ENCODE measurements at regions not wholly inside any gene's neighbourhood (a gene's known extent, or its start where the extent isn't known, plus 50 kb on each side); places are given as distances from the start of the nearest gene placed in this dataset.

- H3K79me2 ChIP-seq (ENCODE audit: insufficient read depth, low read length): no peaks in the 10 kb centered on the region
- DNase-seq: no peak
- H3K27me3 ChIP-seq (ENCODE audit: control insufficient read depth in 2 of 2, insufficient read depth in 2 of 2, low read length in 2 of 2): no peaks in the 10 kb centered on the region
- Mint-ChIP-seq H3K4me1 (no peaks in the 10 kb centered on the region), H3K27ac (no peak overlapping the region), H3K9me3 (peaks cover 0 to 7% (median 0%) of the 10 kb centered on the region in 7 donors), H3K4me3 (no peak overlapping the region), H3K27me3 (ENCODE audit: low read depth in 3 of 3) (no peaks in the 10 kb centered on the region), H3K36me3 (no peaks in the 10 kb centered on the region)
- peaks cover 0 to 12% of the 10 kb centered on the region in 2 donors for H3K9me3 ChIP-seq (replicated peaks in 1 of 2; ENCODE audit: control insufficient read depth in 1 of 2, insufficient read depth in 1 of 2, low read length in 2 of 2)
- H3K4me2 ChIP-seq (replicated peaks; ENCODE audit: extremely low read depth, low read length, poor library complexity, severe bottlenecking): no peak overlapping the region
- no peak overlapping the region for H3K9ac ChIP-seq (ENCODE audit: insufficient read depth, low read length, poor library complexity, severe bottlenecking)
- 100% methylated on average over 1 of the region's 5 CpGs for WGBS (ENCODE audit: insufficient coverage)
- intact Hi-C loops (cut with micrococcal nuclease): no loop called here
- no peaks in the 10 kb centered on the region for H3K4me1 ChIP-seq (ENCODE audit: control insufficient read depth in 1 of 2, insufficient read depth in 2 of 2, low read length in 2 of 2)
- H2AFZ ChIP-seq (ENCODE audit: insufficient read depth, low read depth, low read length, poor library complexity, severe bottlenecking): no peak overlapping the region
- H3K4me3 ChIP-seq (replicated peaks in 1 of 3; ENCODE audit: low read depth in 2 of 3, low read length in 3 of 3): no peak overlapping the region
- no peaks in the 10 kb centered on the region for H4K20me1 ChIP-seq (ENCODE audit: insufficient read depth, low read length)
- no peaks in the 10 kb centered on the region for H3K36me3 ChIP-seq (replicated peaks in 1 of 2; ENCODE audit: control insufficient read depth in 1 of 2, insufficient read depth in 2 of 2, low read length in 2 of 2)
- no peak overlapping the region for H3K27ac ChIP-seq (ENCODE audit: low read depth in 1 of 2, low read length in 2 of 2)
- TF ChIP-seq, protein P1, sequence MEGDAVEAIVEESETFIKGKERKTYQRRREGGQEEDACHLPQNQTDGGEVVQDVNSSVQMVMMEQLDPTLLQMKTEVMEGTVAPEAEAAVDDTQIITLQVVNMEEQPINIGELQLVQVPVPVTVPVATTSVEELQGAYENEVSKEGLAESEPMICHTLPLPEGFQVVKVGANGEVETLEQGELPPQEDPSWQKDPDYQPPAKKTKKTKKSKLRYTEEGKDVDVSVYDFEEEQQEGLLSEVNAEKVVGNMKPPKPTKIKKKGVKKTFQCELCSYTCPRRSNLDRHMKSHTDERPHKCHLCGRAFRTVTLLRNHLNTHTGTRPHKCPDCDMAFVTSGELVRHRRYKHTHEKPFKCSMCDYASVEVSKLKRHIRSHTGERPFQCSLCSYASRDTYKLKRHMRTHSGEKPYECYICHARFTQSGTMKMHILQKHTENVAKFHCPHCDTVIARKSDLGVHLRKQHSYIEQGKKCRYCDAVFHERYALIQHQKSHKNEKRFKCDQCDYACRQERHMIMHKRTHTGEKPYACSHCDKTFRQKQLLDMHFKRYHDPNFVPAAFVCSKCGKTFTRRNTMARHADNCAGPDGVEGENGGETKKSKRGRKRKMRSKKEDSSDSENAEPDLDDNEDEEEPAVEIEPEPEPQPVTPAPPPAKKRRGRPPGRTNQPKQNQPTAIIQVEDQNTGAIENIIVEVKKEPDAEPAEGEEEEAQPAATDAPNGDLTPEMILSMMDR (IDR thresholded peaks at IDR 0.05): no peak
Measured at GRCh38 chr3:163019260-163019659, 1522.7 kb downstream of the OTOL1 start.

- Histone ChIP-seq H3K27me3 (ENCODE audit: control insufficient read depth in 2 of 2, insufficient read depth in 2 of 2, low read length in 2 of 2) (no peaks in the 10 kb centered on the region), H3K36me3 (replicated peaks in 1 of 2; ENCODE audit: control insufficient read depth in 1 of 2, insufficient read depth in 2 of 2, low read length in 2 of 2) (no peaks in the 10 kb centered on the region), H3K79me2 (ENCODE audit: insufficient read depth, low read length) (no peaks in the 10 kb centered on the region), H3K9me3 (replicated peaks in 1 of 2; ENCODE audit: control insufficient read depth in 1 of 2, insufficient read depth in 1 of 2, low read length in 2 of 2) (no peaks in the 10 kb centered on the region), H4K20me1 (ENCODE audit: insufficient read depth, low read length) (no peaks in the 10 kb centered on the region), H3K27ac (ENCODE audit: low read depth in 1 of 2, low read length in 2 of 2) (no peak overlapping the region), H3K4me1 (ENCODE audit: control insufficient read depth in 1 of 2, insufficient read depth in 2 of 2, low read length in 2 of 2) (no peaks in the 10 kb centered on the region), H3K9ac (ENCODE audit: insufficient read depth, low read length, poor library complexity, severe bottlenecking) (no peak overlapping the region), H3K4me3 (replicated peaks in 1 of 3; ENCODE audit: low read depth in 2 of 3, low read length in 3 of 3) (no peak overlapping the region), H3K4me2 (replicated peaks; ENCODE audit: extremely low read depth, low read length, poor library complexity, severe bottlenecking) (no peak overlapping the region), H2AFZ (ENCODE audit: insufficient read depth, low read depth, low read length, poor library complexity, severe bottlenecking) (no peak overlapping the region)
- intact Hi-C loops (cut with micrococcal nuclease): no loop called here
- TF ChIP-seq, protein P1 (IDR thresholded peaks at IDR 0.05): no peak
- H3K27ac Mint-ChIP-seq: no peak overlapping the region
- peaks cover 0 to 2% (median 0%) of the 10 kb centered on the region in 7 donors for H3K9me3 Mint-ChIP-seq
- DNase-seq: no peak
- H3K27me3 Mint-ChIP-seq (ENCODE audit: low read depth in 3 of 3): no peaks in the 10 kb centered on the region
- no peaks in the 10 kb centered on the region for H3K4me1 Mint-ChIP-seq
- no CpG with 5 or more reads among the region's 4 CpGs for WGBS (ENCODE audit: insufficient coverage)
- H3K36me3 Mint-ChIP-seq: no peaks in the 10 kb centered on the region
- H3K4me3 Mint-ChIP-seq: no peak overlapping the region
Measured at GRCh38 chr3:163033652-163034051, 1537.0 kb downstream of the OTOL1 start.

Data from CD14-positive monocyte (primary cell).